Mesothelial cell of epicardium (in vitro differentiated cells): ENCODE measurements at regions not wholly inside any gene's neighbourhood (a gene's known extent, or its start where the extent isn't known, plus 50 kb on each side); places are given as distances from the start of the nearest gene placed in this dataset.

ENCODE experiments used
- DNase-seq, 2 experiments: peaks; one replicate each; pipeline ENCODE4 v3.0.0; 2021; ENCODE audit warnings: low spot score in 2 of 2; ENCODE audit not compliant: unreplicated experiment in 2 of 2
- H3K27ac Mint-ChIP-seq: 2 replicates; pipeline ENCODE4 v1.8.0; 2021; ENCODE audit warnings: mixed read lengths
- H3K27me3 Mint-ChIP-seq: 2 replicates; pipeline ENCODE4 v1.8.0; 2021; ENCODE audit warnings: low read depth, mixed read lengths
- H3K36me3 Mint-ChIP-seq: 2 replicates; pipeline ENCODE4 v1.8.0; 2021; ENCODE audit warnings: mixed read lengths
- H3K4me1 Mint-ChIP-seq: 2 replicates; pipeline ENCODE4 v1.8.0; 2021; ENCODE audit warnings: mixed read lengths
- H3K4me3 Mint-ChIP-seq: 2 replicates; pipeline ENCODE4 v1.8.0; 2021; ENCODE audit warnings: mild to moderate bottlenecking, moderate library complexity, mixed read lengths
- H3K9me3 Mint-ChIP-seq: 2 replicates; pipeline ENCODE4 v1.8.0; 2021; ENCODE audit warnings: mixed read lengths
- TF ChIP-seq, protein P1 (sequence below): fragments of 200-600 bp; sonication (generic); IDR thresholded peaks from one replicate; pipeline ENCODE4 v1.5.0; 2021; ENCODE audit warnings: antibody characterized with exemption; ENCODE audit not compliant: unreplicated experiment

DNA sequence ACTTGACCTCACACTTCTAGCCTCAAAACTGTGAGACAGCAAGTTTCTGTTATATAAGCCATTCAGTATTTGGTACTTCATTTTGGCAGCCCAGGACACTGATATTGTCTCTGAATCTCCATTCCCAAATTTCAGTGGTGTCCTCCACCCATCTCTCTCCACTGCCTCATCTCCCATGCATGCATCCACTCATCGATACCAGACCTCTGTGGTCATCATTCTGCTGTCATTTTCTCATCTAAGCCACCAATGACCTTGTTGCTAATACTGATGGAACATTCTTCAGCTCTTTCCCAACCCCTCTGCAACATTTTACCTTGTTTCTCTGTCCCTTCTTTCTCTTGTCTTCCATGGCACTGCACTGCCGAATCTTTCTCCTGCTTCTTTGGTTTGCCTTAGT lies 221.8 kb downstream of the SNX18 start:
- no peaks in the 10 kb centered on the region for H3K9me3 Mint-ChIP-seq
- TF ChIP-seq, protein P1, sequence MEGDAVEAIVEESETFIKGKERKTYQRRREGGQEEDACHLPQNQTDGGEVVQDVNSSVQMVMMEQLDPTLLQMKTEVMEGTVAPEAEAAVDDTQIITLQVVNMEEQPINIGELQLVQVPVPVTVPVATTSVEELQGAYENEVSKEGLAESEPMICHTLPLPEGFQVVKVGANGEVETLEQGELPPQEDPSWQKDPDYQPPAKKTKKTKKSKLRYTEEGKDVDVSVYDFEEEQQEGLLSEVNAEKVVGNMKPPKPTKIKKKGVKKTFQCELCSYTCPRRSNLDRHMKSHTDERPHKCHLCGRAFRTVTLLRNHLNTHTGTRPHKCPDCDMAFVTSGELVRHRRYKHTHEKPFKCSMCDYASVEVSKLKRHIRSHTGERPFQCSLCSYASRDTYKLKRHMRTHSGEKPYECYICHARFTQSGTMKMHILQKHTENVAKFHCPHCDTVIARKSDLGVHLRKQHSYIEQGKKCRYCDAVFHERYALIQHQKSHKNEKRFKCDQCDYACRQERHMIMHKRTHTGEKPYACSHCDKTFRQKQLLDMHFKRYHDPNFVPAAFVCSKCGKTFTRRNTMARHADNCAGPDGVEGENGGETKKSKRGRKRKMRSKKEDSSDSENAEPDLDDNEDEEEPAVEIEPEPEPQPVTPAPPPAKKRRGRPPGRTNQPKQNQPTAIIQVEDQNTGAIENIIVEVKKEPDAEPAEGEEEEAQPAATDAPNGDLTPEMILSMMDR, result no peak
- no peak for DNase-seq
- no peaks in the 10 kb centered on the region for H3K27me3 Mint-ChIP-seq
- no peak overlapping the region for H3K27ac Mint-ChIP-seq
- peaks cover 13% of the 10 kb centered on the region for H3K4me1 Mint-ChIP-seq
- H3K36me3 Mint-ChIP-seq, result no peaks in the 10 kb centered on the region
- no peak overlapping the region for H3K4me3 Mint-ChIP-seq

DNA sequence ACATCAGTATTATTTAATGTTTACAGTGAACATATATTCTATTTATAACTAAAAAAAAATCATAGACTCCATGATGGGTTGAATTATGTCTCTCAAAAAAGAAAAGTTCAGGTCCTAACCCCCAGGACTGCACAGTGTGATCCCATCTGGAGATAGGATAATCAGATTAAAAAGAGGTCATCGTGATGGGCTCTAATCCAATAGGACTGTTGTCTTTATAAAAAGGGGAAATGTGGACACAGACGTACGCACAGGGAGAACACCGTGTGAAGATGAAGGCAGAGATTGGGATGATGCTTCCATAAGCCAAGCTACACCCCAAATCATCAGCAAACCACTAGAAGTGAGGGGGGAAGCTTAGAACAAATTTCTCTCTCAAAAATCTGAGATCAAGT lies 221.4 kb downstream of the SNX18 start:
- no peaks in the 10 kb centered on the region for H3K36me3 Mint-ChIP-seq
- TF ChIP-seq, protein P1, result no peak
- H3K9me3 Mint-ChIP-seq, result no peaks in the 10 kb centered on the region
- no peaks in the 10 kb centered on the region for H3K27me3 Mint-ChIP-seq
- no peak overlapping the region for H3K27ac Mint-ChIP-seq
- no peak for DNase-seq
- peaks cover 9% of the 10 kb centered on the region for H3K4me1 Mint-ChIP-seq
- H3K4me3 Mint-ChIP-seq, result no peak overlapping the region

DNA sequence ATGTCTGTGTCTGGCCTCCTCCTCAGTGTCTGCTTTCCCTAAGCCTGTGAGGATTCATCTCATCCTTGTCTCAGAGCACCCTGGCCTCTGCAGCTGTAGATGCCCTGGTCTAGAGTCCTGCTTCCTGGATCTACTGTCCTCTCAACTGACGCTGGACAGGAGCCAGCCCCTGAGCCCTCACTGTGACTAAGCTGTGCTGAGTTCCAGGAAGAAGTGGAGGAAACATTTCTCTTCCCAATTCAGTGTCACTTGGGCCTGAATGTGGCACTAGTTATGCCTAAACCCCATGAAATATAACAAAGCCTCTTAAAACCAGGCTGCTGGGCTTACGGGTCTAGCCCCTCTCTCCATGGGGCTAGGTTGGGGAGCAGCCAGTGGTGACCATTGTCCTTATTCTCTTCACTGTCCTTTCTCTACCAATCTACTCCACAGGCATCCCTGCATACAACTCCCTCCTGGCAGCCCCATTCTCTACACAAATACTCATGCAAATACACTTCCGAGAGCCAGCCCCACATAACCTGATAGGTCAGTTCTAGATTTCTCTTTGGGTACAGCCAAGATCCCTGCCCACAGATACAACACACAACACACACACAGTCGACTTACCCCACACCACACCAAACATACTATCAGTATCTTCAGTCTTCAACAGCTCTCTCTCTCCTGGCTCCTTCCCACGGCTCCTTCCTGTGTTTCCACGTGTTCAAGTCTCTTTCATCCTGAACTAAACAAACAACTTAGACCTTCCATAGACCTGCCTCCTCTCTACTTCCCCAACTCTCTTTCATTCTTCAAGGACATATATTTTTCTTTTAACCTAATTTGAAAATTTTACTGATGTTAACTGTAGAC lies 220.8 kb downstream of the SNX18 start:
- TF ChIP-seq, protein P1, result no peak
- Mint-ChIP-seq H3K4me3 (no peak overlapping the region), H3K27me3 (no peaks in the 10 kb centered on the region), H3K36me3 (no peaks in the 10 kb centered on the region), H3K27ac (no peak overlapping the region), H3K4me1 (peaks cover 6% of the 10 kb centered on the region), H3K9me3 (peaks cover 2% of the 10 kb centered on the region)
- DNase-seq, result no peak

DNA sequence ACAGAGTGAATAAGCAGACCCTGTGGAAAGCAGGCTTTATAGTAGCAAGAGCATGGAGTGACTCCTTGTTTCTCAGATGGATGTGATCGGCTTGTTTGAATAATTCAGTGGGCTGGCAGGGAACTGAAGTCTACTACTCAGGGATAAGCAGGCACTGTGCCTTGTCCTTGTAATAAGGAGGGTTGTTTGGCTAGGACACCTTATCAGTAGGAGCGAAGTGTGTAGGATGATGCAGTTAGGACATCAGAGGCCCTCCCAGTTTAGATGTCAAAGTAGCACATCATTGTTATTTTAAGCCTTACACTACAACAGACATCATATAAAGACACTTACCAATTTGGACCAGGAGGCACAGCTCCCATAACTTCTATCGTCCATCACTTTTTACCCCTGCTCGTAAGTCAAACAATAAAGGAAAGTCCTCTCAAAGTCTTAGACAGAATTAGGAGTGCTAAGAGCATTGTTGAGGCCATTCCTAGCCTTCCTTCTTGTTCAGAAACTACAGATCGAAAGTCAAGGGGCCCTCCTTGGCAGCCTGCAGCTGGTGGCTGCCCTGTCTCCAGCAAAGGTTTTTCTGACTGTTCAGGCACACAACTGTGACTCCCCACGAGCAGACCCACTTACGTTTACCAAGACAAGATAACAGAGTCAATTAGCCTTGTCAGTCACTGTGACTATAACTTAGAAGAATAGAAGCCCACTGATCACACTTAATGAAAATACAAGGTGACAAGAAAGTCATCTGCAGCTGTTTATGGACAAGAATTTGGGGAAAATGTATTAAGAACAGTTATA lies 218.6 kb downstream of the SNX18 start:
- Mint-ChIP-seq H3K4me3 (no peak overlapping the region), H3K9me3 (peaks cover 2% of the 10 kb centered on the region), H3K4me1 (no peaks in the 10 kb centered on the region), H3K27ac (no peak overlapping the region), H3K36me3 (no peaks in the 10 kb centered on the region), H3K27me3 (no peaks in the 10 kb centered on the region)
- TF ChIP-seq, protein P1, result no peak
- DNase-seq, result no peak

DNA sequence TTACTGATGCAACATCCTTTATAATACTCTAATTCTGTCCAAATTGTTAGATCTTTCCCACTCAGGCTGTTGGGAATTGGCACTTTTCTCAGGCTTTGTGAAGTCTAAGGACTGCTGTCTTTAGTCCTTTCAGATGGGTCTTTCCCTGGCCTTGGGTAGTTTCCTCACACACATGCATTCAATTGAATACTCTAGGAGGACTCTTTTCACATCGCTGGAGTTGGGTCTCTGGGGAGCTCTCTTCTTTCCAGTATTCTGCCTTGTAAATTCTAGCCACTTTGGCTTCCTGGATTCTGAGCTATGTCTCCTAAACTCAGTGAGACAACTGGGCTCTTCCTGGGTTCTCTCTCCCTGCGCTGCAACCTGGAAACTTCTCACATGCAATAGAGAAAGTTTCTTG lies 215.5 kb downstream of the SNX18 start:
- no peak overlapping the region for H3K4me3 Mint-ChIP-seq
- TF ChIP-seq, protein P1, result no peak
- no peaks in the 10 kb centered on the region for H3K36me3 Mint-ChIP-seq
- H3K27me3 Mint-ChIP-seq, result no peaks in the 10 kb centered on the region
- H3K9me3 Mint-ChIP-seq, result peaks cover 2% of the 10 kb centered on the region
- H3K27ac Mint-ChIP-seq, result no peak overlapping the region
- no peak for DNase-seq
- H3K4me1 Mint-ChIP-seq, result no peaks in the 10 kb centered on the region
